Coronary artery (tissue), 2 donors: ENCODE measurements at regions not wholly inside any gene's neighbourhood (a gene's known extent, or its start where the extent isn't known, plus 50 kb on each side); places are given as distances from the start of the nearest gene placed in this dataset.

ENCODE experiments used
- DNase-seq: peaks from one replicate; pipeline ENCODE4 v3.0.0-alpha.2; 2017; ENCODE audit warnings: low spot score
- H3K27ac ChIP-seq, 2 donors: fragments of 200-600 bp; sonication (generic); one replicate each; pipeline ENCODE4 v1.5.1; 2016 to 2019
- H3K4me3 ChIP-seq: fragments of 200-600 bp; sonication (generic); 2 replicates; pipeline ENCODE4 v1.5.1; 2016; ENCODE audit warnings: mild to moderate bottlenecking, moderate library complexity
- CTCF ChIP-seq: fragments of 200-600 bp; sonication (generic); IDR thresholded peaks from one replicate; pipeline ENCODE4 v1.5.1; 2019; ENCODE audit warnings: antibody characterized with exemption

GRCh38 chr15:39468828-39469227, 112.1 kb upstream of the THBS1 start:
- no peak for TF ChIP-seq CTCF
- H3K27ac ChIP-seq: peak overlapping the region in 1 of 2 donors; percentile 54
- H3K4me3 ChIP-seq: no peak overlapping the region
- DNase-seq: no peak

- H3K4me3 ChIP-seq: peak overlapping the region; percentile 18
- peak overlapping the region; percentile 76 to 91 for H3K27ac ChIP-seq
- TF ChIP-seq CTCF: no peak
- DNase-seq: no peak
These were observed 108.9 kb upstream of the THBS1 start for GRCh38 chr15:39471785-39472574.

GRCh38 chr15:39472621-39473297, 108.1 kb upstream of the THBS1 start:
- peak; percentile 96 for DNase-seq
- no peak for TF ChIP-seq CTCF
- Histone ChIP-seq H3K4me3 (peak overlapping the region; percentile 18), H3K27ac (peak overlapping the region; percentile 76 to 91)

- H3K4me3 ChIP-seq: no peak overlapping the region
- DNase-seq: no peak
- H3K27ac ChIP-seq: peak overlapping the region; percentile 76 to 91
- no peak for TF ChIP-seq CTCF
These were observed 107.5 kb upstream of the THBS1 start for GRCh38 chr15:39473298-39473947.

GRCh38 chr15:39474657-39475056, 106.2 kb upstream of the THBS1 start:
- TF ChIP-seq CTCF: no peak
- H3K27ac ChIP-seq: peak overlapping the region in 1 of 2 donors; percentile 91
- H3K4me3 ChIP-seq: no peak overlapping the region
- DNase-seq: no peak

- no peak for DNase-seq
- no peak for TF ChIP-seq CTCF
- no peak overlapping the region for H3K27ac ChIP-seq
- H3K4me3 ChIP-seq: no peak overlapping the region
These were observed 101.9 kb upstream of the THBS1 start for GRCh38 chr15:39478996-39479395.
